HG03095 (cell line): ENCODE measurements at regions not wholly inside any gene's neighbourhood (a gene's known extent, or its start where the extent isn't known, plus 50 kb on each side); places are given as distances from the start of the nearest gene placed in this dataset.
"Not testable (repeated sequence)": the region's sequence is repeated elsewhere in the genome, so short reads cannot be mapped to it uniquely, and the experiment has no call there.

Source experiments
- ATAC-seq: cut with Tn5 transposase; IDR thresholded peaks from one replicate; pipeline ENCODE4 v1.9.1; 2021; ENCODE audit warnings: moderate library complexity; ENCODE audit not compliant: unreplicated experiment

DNA sequence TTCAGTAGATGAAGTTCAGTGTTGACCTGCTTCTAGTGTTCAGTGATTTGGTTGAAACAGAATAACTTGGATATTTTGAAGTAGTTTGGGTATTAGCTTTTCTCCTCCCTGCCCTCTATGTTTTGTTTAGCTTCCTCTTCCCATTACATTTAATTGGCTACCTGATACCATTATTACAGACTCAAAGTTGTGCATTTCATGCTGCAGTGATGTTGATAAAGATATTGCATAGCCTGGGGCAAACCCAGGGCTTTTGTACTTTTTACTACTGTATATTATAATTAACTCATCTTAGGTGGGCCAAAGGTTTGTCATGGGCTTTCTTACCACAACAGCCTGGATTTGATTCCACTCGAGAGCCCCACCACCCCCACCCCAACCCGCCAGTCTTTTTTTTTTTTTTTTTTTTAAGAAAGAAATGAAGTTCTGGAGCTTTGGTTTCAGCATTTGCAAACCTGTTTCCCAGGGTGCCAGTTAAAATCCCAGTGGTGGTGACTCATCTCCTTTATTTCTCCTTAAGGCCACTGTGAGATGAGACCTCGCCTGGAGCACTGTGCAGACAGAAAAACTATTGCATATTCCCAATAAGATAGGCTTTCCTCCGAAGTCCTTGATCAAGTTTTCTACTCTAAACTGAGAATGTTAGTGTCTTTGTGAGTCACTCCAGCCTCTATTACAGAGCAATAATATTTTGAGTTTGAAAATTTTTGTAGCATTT, 393.7 kb upstream of the FANCL start:
- no peak for ATAC-seq

DNA sequence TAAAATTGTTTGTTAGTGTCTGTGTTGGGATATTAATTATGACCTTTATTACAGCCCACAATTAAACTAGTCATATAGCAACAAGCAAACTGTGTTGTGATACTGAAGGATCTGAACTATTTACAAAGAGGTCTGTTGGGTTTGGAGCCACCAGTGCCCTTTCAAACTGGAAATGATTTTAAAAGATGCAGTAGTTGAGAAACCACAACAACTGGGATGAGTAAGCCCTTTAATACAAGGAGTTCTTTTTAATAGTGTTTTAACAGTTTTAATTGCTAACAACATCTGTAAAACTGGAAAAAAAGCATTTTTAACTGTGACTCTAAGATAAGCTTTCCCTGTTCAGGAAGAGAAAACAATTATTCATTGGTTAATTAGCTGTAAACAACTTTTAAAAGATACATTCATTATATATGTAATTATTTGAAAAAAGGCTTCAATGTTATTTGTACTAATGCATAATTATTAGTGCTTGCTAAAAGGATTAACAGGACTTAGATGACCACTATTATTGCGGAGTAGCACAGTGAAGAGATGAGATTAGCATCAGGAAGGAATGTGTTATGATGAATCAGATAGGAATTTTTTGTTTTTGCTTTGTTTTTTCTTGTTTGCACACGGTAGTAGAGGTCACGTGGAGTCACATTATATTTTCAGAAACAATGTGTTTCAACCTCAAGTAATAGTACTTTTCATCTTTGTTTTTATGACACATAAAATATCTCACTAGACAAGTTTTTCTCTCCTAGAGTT, 392.7 kb upstream of the FANCL start:
- no peak for ATAC-seq

DNA sequence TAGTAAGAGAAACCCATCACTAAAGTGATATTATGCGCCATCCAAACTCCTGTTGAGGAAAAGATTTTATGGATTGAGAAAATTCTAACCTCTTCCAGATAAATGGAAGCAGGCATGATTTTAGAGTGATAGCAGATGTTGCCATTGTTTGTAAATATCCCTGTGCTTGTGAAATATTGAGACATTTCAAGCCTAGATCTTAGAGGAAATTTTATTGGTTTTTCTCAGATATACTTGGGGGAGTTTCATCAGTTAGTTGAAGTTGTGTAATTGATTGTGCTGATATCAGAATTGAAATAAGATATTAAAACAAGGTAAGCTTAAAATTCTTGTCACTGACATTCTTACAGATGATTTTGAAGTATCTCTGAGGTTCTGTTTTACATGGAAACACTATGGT, 390.9 kb upstream of the FANCL start:
- ATAC-seq = no peak

DNA sequence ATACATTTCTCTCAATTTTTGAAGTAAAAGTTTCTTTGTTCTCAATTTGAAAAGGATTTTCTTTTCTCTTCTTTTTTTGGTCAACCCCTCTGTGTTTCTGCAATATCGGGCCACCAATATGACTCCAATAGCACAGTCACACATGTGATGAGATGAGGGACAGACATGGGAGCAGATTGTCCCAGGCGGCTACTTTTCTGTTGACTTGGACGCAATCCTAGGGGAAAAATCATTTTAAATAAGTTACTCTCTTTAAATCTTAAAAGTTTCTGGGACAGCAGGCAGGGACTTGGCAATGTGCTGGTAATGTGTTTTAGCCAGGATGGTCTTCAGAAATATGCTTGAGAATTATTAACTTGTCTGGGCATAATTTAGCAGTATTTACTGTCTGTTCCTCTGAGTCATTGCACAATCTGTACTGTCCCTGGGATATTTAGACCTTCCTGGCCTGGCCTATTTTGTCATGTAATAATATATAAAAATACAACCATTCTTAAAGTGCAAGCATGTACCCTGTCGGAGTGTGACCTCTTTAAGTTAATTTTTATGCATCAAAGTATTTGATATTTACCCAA, 388.5 kb upstream of the FANCL start:
- ATAC-seq = no peak

DNA sequence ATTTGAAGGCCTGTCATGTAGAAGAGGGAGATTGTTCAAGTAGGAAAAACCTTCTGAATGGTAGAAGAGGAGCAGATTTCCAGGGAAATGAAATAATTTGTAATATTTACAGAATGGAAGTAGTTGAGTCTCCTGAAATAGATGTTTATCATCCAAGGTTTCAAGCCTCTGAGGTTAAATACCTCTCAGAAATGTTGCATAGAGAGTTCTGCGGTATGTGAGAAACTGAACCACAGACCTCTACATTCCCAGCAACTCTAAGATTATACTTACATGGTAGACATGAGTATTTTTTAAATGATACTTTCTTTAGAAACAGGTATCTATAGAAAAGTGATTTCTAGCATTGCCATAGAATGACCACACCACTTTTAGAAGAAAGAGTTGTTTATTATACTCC, 379.8 kb upstream of the FANCL start:
- ATAC-seq = no peak

DNA sequence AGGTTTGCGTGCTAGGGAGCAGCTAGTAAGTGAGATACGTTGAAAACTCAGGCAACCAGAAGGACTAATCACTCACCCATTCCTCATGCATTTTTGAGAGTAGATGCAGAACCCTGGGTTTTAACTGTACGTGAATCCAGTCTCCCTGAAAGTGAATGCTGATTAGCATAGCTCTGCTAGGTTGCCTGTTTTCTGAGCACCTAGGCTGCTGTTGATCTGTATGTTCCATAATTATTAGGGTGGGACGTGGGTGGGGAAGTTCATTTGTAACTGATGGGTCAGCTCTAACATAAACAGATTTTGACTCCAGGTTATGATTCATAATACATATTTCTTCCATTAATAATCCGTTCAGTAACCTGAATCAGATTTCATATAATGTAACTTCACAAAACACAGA, 379.0 kb upstream of the FANCL start:
- ATAC-seq = no peak

DNA sequence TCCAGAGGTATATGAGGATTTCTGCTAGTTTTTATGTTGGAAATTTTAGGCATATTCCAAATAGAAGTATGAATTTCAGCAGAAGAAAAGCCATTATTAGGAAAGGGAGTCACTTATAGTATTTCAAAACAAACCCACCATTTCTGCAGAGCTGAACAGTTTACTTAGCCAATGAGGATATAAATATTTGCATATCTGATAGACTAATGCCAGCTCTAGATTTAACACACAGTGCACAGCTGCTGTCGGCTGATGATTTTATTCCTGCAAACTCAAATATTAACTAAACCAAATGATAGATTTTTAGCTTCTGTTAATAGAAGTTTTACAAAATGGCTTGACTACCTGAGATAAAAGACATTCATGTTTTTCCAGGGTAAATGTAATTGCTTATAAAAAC, 375.8 kb upstream of the FANCL start:
- no peak for ATAC-seq

DNA sequence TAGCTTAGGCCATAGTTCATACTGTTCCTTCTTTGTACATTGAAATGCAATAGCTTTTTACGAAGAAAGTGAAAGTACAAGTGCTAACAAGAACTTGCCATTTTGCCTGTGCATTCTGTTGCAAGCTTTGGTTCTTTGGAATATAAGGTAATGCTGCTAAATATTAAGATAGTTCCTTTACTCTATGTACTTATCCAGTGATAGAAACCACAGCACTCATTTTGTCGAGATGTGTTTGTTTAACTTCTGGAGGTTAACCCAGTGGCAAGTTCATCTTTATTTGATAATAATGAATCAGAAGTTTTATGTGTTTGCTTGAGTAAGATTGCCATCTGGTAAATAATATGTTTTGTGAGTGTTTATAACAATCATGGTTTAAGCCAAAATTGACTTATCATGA, 373.1 kb upstream of the FANCL start:
- no peak for ATAC-seq

DNA sequence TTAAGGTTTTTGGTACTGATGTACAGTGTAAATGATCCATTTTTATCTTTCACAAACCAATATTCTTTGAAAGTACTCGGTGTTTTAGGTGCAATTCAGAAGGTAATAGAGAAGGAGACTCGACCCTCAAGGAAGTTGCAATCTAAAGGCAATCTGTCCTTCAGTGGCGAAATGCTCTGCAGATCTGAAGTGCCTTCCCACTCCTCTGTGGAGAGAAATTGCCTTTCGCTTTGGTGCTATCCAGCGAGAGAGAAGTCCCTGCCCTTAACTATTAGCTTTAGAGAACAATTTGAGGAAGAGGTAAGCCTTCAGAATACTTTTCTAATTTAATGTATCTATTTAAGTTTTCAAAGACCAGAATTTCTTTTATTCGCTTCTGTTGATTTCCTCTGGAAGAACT, 371.8 kb upstream of the FANCL start:
- no peak for ATAC-seq

DNA sequence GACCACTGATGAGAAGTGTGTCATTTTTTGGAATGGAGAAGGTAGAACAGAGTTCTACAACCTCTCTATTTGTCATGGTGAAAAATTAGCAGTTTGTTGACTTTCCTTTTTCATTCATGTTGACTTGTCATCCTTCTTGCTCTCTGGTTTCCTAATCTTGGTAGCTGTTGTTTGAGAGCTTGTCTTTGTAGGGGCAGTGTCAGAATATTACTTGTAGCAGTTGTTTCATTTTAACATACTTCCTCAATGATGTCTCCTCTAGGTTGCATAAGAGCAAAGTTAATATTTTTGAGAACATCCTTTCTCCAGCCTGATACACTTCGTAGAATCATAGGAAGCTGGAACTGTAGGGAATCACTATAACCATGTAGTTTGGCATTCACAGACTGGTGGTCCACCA, 368.2 kb upstream of the FANCL start:
- ATAC-seq = no peak

DNA sequence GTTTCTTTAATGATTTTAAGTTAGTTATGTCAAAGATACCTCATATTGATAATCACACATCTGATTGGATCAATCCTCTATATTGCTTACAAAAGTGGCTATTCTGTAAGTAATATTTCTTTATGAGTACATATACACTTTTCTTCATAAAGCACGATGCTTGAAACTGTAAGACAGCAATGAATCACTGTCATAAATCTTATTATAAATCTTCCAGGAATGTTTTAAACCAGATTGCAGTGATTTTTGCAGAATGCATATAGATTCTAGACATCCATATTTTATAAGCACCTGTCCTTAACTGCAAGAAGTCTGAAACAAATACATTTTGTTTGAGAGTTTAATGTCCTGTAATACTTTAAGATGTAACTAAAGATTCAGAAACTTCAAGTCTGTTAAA, 367.0 kb upstream of the FANCL start:
- ATAC-seq = no peak

DNA sequence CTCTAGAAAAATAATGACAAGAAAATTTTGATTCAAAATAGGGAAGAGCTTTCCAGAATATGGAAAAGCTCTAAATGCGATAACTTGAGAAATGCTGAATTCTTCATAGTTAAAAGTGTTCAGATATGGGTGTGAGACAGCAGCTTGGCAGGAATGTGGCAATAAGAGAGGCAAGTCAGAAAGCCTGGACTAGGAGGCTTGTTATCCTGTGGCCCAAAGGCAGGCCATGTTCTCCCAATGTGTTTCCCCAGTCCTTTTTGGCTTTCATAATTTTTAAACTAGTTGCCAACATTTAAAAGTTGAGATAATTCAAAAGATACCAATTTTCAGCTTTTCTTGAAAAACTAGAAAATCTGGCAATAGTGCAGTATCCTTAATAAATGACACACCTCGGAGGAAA, 366.3 kb upstream of the FANCL start:
- no peak for ATAC-seq

DNA sequence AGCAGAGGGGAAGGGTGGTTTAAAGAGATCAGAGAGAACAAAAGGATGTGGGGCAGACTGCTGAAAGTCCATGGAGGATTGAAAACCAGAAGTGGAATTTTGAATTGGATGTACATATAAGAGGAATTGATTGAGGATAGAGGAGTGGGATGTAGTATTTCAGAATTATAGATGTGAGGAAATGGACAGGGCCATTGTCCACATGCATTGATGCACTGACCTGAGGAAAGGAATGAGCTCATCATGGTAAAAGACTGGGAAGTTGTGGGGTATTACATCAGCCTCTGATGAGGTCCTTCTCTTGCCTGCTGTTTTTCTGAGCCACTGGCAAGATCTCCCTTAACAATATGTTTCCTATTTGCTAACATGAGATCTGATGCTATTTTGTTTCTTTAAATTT, 365.7 kb upstream of the FANCL start:
- no peak for ATAC-seq

DNA sequence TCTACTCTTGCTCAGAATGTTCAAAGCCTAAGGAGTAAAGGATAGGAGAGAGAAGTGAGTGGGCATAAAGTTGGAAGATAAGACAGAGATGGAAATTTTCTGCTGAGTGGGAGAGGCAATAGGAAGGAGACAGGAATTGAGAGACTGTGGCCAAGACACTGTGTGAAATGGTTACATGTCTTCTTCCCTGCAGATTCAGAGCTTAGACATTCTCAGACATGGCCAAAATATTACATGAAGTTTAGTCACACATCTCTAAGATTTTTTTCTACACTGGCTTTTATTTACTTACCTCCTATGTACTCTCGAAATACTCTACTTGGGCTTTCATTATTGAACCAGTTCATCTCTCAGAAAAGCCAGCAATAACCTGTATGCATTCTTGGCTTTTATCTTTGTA, 363.0 kb upstream of the FANCL start:
- ATAC-seq = no peak

DNA sequence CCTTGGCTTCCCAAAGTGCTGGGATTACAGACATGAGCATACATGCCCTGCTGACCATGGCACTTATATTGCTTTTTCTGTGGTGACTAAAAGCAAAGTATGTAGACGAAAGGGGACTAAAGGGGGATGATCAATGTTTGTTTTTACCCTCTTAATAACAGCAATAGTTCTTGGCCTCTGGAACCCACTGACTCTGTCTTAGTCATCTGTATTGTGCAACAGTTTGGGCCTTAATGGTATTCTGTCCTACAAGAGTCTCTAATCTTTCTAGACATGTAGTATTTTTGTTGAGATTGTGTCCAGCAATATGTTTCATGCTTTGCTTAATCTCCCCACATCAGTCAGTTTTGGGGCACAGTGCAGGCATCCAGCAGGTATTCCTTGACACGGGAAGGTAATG, 359.9 kb upstream of the FANCL start:
- no peak for ATAC-seq

DNA sequence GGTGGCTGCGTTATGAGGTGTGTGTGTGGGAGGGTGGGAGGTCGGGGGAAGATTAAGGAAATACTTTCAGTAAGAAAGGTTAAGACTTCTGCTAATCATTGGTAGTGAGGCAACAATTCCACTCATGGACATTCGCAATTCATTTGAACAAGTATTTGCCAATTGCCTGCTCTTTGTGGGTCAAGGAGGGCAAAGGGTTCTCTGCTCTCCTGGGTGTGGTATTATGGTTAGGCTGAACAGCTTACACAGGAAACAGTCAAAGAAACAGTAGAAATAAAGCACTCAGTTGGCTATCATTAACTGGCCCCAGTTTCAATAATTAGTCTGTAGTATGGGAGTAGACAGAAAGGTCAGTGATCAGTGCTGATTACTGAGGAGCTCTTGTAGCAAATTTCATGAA, 357.0 kb upstream of the FANCL start:
- no peak for ATAC-seq

DNA sequence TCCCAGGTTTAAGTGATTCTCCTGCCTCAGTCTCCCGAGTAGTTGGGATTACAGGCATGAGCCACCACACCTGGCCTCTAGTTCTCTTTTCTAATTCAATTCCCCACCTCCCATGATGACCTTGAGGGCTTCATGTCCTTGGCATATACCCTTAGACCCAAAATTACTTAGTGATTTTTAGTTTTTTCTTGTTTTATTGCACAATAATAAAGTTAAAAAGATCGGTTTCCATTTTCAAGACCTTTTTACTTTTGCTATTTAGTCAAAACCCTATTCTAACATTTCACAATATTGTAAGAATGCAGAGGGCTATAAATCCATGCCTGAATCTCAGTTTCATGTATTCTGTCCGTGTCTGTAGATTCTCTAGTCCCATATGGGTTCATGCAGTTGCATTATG, 354.6 kb upstream of the FANCL start:
- ATAC-seq = no peak

DNA sequence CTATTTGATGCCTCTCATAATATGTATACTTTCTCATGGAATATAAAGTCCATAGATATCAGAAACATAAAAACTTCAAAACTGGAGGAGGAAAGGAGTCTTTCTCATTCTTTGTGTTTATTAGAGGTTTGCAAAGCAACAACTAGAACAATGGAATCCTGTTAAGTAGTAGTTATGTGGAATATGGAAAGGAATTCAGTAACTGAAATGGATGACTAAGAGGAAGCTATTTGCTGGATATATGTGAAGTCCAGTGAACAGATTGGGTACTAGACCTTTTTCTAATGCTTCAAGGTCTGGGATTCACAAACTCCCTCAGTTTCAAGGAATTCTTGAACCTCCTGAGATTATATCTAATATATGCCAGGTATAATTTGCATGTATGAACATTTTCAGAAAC, 353.6 kb upstream of the FANCL start:
- ATAC-seq = no peak

DNA sequence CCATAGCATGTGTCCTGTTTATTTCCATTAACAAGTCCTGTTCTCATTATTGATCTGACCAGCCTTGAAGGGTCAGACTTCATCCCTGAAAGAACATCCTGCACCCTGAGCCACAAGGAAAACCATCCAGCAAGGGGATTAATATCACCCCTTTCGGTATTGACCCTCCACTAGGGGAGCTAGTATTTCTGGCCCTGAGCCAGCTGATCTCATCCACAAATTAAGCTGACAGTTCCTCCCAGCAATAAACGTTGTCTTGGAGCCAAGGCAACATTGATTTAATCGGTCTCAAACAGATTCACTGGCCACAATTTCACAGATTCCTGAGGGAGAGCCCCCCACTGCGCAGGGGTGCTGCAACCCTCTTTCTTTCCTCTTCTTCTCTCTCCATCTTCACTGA, 353.1 kb upstream of the FANCL start:
- no peak for ATAC-seq

DNA sequence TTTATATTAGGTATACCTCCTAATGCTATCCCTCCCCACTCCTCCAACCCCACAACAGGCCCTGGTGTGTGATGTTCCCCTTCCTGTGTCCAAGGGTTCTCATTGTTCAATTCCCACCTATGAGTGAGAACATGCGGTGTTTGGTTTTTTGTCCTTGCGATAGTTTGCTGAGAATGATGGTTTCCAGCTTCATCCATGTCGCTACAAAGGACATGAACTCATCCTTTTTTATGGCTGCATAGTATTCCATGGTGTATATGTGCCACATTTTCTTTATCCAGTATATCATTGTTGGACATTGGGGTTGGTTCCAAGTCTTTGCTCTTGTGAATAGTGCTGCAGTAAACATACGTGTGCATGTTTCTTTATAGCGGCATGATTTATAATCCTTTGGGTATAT, 345.1 kb upstream of the FANCL start:
- not testable (repeated sequence) for ATAC-seq

DNA sequence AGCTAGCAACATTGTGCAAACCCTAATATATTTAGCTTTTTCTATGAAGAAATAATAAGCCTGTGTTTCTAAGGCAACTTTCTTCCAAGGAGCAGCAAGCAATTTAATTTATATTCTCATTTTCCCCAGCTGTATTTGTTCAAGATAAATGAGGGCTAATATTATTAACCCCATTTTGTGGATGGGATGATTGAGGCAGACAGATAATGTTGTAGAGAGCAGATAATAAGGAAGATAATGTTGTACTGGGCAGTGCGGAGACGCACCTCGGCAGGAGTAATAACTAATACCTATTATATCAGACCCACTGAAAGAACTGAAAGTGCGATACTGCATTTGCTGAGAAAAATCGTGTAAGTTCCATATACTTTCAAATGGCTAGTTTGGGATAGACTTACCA, 344.1 kb upstream of the FANCL start:
- no peak for ATAC-seq

DNA sequence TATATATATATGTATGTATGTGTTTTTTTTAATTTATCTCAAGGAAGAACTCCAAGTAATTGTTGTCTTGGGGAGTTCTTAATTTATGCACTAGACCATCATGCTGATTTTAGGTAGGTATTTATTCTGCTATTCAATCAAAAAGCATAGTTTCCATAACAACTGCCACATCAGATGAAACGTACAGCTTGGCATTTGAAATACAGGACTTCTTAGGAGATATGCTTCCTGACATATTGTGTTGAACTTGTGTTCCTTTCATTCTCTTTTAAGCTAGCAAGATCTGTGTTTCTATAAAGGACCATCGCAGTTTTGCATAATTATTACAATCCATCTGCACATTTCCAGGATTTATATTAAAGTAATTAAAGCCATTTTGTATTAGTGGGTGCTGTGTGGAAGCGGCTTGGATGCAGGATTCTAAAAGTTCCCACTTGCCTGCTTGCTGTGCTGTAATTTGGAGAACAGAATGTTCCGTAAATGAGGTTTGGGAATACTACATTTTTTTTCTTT, 343.5 kb upstream of the FANCL start:
- ATAC-seq = no peak
